Upper lobe of left lung (tissue), 4 donors: ENCODE measurements at regions not wholly inside any gene's neighbourhood (a gene's known extent, or its start where the extent isn't known, plus 50 kb on each side); places are given as distances from the start of the nearest gene placed in this dataset.

Experiments used
- EP300 ChIP-seq, 4 donors: sonication (generic); formaldehyde crosslinking; IDR thresholded peaks; one replicate each; pipeline ENCODE4 v1.5.1; 2017; ENCODE audit warnings: antibody characterized with exemption in 4 of 4, control low read depth in 2 of 4
- POLR2A ChIP-seq, 4 donors: fragments of 450-650 bp; IDR thresholded peaks; one replicate each; pipeline ENCODE4 v1.5.1; 2016 to 2017; ENCODE audit warnings: antibody characterized with exemption in 4 of 4, mild to moderate bottlenecking in 2 of 4
- POLR2AphosphoS5 ChIP-seq, 2 donors: sonication (generic); formaldehyde crosslinking; IDR thresholded peaks; one replicate each; pipeline ENCODE4 v1.5.1; 2017; ENCODE audit warnings: antibody characterized with exemption in 2 of 2
- TF ChIP-seq, protein P1 (sequence below), 6 experiments: fragments of 450-650 bp in 4 of 6; fragments of 200-600 bp in 2 of 6; sonication (generic) in 2 of 6; IDR thresholded peaks; one replicate each; pipeline ENCODE4 v1.5.1; 2016 to 2019; ENCODE audit warnings: antibody characterized with exemption in 6 of 6

DNA sequence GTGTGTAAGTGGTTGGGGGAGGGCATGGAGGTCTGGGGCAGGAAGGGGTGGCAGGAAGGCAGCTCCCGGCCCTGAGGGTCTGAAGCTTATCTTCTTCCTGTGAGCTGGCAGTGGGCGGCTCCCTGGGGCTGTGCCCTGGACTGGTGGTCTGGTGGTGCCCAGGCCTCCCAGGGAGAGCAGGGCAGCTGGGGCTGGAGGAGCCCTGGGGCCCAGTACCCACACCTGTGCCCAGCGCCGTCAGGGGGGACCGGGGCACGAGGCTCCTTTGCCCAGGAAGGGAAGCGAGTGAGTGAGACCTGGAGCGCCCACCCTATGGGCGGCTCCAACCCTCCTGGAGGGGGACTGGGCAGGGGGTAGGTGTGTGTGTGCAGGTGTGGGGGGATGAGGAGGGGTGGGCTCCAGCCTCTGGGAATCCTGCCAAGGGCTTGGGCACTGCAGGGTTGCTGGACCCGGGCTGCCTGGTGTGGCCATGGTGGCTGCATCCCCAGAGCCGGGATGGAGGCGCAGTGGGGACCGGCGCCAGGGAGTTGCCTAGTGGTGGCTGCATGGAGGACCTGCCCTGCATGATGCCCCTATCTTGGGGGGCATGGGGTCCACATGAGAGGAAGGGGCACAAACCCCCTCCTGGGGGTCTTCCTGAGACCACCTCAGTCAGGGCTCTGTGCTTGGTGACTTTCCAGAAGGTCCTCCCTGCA is 353.6 kb downstream of the TMEM121 start:
- TF ChIP-seq EP300 (IDR thresholded peaks at IDR 0.05) (no peak), POLR2A (IDR thresholded peaks at IDR 0.05) (no peak), POLR2AphosphoS5 (IDR thresholded peaks at IDR 0.05) (no peak)
- TF ChIP-seq, protein P1, sequence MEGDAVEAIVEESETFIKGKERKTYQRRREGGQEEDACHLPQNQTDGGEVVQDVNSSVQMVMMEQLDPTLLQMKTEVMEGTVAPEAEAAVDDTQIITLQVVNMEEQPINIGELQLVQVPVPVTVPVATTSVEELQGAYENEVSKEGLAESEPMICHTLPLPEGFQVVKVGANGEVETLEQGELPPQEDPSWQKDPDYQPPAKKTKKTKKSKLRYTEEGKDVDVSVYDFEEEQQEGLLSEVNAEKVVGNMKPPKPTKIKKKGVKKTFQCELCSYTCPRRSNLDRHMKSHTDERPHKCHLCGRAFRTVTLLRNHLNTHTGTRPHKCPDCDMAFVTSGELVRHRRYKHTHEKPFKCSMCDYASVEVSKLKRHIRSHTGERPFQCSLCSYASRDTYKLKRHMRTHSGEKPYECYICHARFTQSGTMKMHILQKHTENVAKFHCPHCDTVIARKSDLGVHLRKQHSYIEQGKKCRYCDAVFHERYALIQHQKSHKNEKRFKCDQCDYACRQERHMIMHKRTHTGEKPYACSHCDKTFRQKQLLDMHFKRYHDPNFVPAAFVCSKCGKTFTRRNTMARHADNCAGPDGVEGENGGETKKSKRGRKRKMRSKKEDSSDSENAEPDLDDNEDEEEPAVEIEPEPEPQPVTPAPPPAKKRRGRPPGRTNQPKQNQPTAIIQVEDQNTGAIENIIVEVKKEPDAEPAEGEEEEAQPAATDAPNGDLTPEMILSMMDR (IDR thresholded peaks at IDR 0.05) = no peak
